HFF-Myc (cell line): ENCODE measurements at regions not wholly inside any gene's neighbourhood (a gene's known extent, or its start where the extent isn't known, plus 50 kb on each side); places are given as distances from the start of the nearest gene placed in this dataset.
"Not testable (repeated sequence)": the region's sequence is repeated elsewhere in the genome, so short reads cannot be mapped to it uniquely, and the experiment has no call there.

Source experiments
- DNase-seq: peaks from one replicate; pipeline ENCODE4 v3.0.0-alpha.2; 2011; ENCODE audit warnings: low read depth; ENCODE audit errors: extremely low read depth
- H3K4me3 ChIP-seq: replicated peaks from 2 replicates; pipeline ENCODE4 v1.5.1; 2011; ENCODE audit warnings: low read depth, mild to moderate bottlenecking, control low read depth, low read length
- CTCF ChIP-seq: IDR thresholded peaks from 2 replicates; pipeline ENCODE4 v1.5.1; 2012; ENCODE audit warnings: mild to moderate bottlenecking, low read depth, low read length, control low read depth; ENCODE audit errors: missing control alignments

- no peak overlapping the region for H3K4me3 ChIP-seq
- TF ChIP-seq CTCF: no peak
- DNase-seq: no peak
These were observed 93.8 kb upstream of the SVIL start for GRCh38 chr10:29728541-29729049.

- DNase-seq, H3K4me3 ChIP-seq: not testable (repeated sequence)
These were observed 91.2 kb upstream of the SVIL start for GRCh38 chr10:29725927-29726326.

GRCh38 chr10:29725133-29725720, 90.5 kb upstream of the SVIL start:
- DNase-seq: no peak
- TF ChIP-seq CTCF: no peak
- H3K4me3 ChIP-seq: no peak overlapping the region

- H3K4me3 ChIP-seq: no peak overlapping the region
- no peak for TF ChIP-seq CTCF
- DNase-seq: no peak
These were observed 89.0 kb upstream of the SVIL start for GRCh38 chr10:29723726-29724125.

GRCh38 chr10:29722777-29723176, 88.0 kb upstream of the SVIL start:
- no peak for TF ChIP-seq CTCF
- no peak overlapping the region for H3K4me3 ChIP-seq
- DNase-seq: no peak

- H3K4me3 ChIP-seq: no peak overlapping the region
- DNase-seq: no peak
- no peak for TF ChIP-seq CTCF
These were observed 85.4 kb upstream of the SVIL start for GRCh38 chr10:29720149-29720548.

GRCh38 chr10:29719281-29719675, 84.5 kb upstream of the SVIL start:
- DNase-seq: no peak
- no peak for TF ChIP-seq CTCF
- no peak overlapping the region for H3K4me3 ChIP-seq
